ENCODE measurements at regions not wholly inside any gene's neighbourhood (a gene's known extent, or its start where the extent isn't known, plus 50 kb on each side); places are given as distances from the start of the nearest gene placed in this dataset.

DNA sequence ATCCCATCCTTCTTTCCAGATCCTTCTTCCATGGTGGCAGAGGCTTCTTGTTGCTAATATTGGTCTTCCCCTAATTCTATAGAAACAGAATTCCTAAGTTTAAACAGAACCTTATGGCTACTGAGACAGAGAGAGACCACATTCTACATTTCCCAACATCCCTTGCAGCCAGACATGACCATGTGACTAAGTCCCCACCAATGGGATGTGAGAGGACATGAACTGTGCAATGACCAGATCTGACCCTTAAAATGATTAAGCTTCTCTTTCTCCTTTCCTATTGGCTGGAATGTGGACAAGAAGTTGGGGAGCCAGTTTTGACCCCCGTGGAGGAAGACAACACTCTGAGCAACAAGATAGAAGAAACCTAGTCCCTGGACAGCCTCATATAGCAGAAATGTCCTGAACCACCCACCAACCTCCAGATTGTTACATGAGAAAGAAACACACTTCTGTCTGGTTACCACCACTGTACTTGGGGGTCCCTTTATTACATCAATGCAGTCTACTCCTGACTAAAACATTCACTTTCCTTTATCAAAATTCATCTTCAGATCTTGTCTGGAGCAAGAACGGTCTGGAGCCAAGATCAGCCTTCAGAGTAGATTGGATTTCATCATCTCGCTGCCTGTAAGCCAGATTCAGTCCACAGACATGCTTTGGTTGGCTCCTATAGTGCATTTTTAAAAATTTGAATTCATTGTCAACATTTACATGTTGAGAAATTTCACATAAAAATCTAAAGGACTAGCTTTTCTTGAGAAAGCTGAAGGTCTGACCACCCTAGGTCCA lies 183.9 kb downstream of the SHQ1 start:
- H3K4me3 ChIP-seq (ENCODE audit: low read depth, low read length), result no peak overlapping the region
- TF ChIP-seq, protein P1, sequence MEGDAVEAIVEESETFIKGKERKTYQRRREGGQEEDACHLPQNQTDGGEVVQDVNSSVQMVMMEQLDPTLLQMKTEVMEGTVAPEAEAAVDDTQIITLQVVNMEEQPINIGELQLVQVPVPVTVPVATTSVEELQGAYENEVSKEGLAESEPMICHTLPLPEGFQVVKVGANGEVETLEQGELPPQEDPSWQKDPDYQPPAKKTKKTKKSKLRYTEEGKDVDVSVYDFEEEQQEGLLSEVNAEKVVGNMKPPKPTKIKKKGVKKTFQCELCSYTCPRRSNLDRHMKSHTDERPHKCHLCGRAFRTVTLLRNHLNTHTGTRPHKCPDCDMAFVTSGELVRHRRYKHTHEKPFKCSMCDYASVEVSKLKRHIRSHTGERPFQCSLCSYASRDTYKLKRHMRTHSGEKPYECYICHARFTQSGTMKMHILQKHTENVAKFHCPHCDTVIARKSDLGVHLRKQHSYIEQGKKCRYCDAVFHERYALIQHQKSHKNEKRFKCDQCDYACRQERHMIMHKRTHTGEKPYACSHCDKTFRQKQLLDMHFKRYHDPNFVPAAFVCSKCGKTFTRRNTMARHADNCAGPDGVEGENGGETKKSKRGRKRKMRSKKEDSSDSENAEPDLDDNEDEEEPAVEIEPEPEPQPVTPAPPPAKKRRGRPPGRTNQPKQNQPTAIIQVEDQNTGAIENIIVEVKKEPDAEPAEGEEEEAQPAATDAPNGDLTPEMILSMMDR (IDR thresholded peaks at IDR 0.05; ENCODE audit: low read depth, low read length, missing control alignments), result no peak
- in situ Hi-C loops (cut with HindIII; ENCODE audit: low sequenced_read_pairs), result no loop called here
- DNase-seq (ENCODE audit: low read depth), result no peak

DNA sequence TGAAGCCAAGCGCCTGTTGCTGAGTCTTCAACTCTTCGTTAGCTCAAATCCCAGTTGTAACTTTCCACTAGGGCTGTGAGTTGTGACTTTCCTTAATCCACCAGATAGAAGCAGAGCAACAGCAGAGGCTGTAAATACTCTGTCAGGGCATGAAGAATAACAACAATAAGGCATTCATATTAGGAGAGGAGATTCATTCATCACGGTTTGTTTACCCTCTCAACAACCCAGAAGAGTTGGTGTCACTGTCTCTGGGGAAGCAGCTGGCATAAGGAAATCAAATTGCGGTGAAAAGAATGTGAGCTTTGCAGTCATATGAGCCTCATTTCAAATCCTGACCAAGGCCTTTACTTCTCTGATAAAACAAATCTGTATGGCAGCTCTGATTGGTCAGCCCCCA lies 184.8 kb downstream of the SHQ1 start:
- no peak for DNase-seq (ENCODE audit: low read depth)
- no peak overlapping the region for H3K4me3 ChIP-seq (ENCODE audit: low read depth, low read length)
- TF ChIP-seq, protein P1 (IDR thresholded peaks at IDR 0.05; ENCODE audit: low read depth, low read length, missing control alignments), result no peak
- in situ Hi-C loops (cut with HindIII; ENCODE audit: low sequenced_read_pairs), result no loop called here

DNA sequence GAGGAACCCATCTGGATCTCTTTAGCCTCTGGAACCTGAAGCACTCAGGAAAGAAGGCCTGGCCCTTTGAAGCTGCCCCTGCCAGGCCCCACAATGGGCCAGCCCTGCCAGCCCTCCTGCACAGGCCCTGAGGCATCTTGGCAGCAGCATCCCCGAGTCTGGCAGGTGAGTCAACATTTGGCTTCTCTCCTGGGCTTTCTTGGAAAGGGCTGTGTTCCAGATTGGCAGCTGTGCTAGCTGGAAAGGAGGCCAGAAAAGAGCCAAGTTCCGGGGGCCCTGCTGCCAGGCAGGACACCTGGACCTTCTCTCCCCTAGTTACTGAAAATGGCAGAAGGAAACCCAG lies 187.2 kb downstream of the SHQ1 start:
- H3K4me3 ChIP-seq (ENCODE audit: low read depth, low read length), result no peak overlapping the region
- TF ChIP-seq, protein P1 (IDR thresholded peaks at IDR 0.05; ENCODE audit: low read depth, low read length, missing control alignments), result no peak
- in situ Hi-C loops (cut with HindIII; ENCODE audit: low sequenced_read_pairs), result no loop called here
- DNase-seq (ENCODE audit: low read depth), result peak; percentile 81

DNA sequence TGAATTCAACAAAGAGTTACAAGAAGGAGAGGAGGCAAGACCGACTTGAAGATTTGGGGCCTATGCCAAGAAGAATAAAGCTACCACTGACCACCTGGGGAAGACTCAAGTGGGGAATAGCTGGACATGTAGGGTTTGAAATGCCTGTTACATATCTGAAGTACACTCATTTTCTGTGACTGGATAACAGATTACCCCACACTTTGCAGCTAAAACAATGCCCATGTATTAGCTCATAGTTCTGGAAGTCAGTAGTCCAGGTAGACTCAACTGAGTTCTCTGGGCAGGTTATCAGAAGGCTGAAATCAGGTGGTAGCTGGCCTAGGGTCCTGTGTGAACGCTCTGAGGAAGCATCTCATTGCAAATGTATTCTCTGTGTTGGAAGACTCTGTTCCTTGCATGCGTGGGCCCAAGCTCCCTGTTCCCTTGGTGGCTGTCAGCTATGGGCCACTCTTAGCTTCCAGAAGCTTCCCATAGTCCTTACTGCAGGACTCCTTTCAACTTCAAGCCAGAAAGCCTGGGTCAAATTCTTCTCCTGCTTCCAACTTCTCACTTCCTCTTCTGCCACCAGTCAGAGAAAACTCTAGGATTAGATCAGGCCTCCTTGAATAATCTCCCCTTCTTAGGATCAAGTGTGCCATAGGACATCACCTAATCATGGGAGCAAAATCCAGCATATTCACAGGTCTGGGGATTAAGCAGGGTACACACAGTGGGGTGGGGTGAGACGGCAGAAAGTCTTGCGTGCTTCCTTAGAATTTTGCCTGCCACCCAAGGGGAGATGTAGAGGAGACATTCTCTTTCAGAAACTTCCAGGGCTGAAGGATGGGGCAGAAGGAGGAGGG lies 187.8 kb downstream of the SHQ1 start:
- no peak overlapping the region for H3K4me3 ChIP-seq (ENCODE audit: low read depth, low read length)
- in situ Hi-C loops (cut with HindIII; ENCODE audit: low sequenced_read_pairs), result no loop called here
- DNase-seq (ENCODE audit: low read depth), result no peak
- TF ChIP-seq, protein P1 (IDR thresholded peaks at IDR 0.05; ENCODE audit: low read depth, low read length, missing control alignments), result no peak

DNA sequence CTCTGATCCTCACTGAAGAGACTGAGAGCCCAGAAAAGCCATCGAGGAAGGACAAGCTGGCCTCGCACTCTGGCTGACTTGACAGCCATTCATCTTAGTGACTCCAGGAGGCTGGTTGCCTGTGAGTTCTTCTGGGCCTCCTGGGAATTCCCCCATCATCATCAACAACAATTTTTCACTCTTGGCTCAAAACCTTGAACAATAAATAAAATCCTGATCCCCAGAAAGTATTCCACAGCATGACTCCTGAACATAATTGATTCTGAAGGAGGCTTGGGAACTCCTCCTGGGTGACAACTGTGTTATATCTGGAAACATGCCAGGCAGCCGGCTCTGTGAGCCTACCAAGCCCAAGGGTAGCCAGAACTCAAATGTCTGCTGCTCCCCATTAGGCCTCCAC lies 188.6 kb downstream of the SHQ1 start:
- in situ Hi-C loops (cut with HindIII; ENCODE audit: low sequenced_read_pairs), result no loop called here
- TF ChIP-seq, protein P1 (IDR thresholded peaks at IDR 0.05; ENCODE audit: low read depth, low read length, missing control alignments), result no peak
- DNase-seq (ENCODE audit: low read depth), result no peak
- no peak overlapping the region for H3K4me3 ChIP-seq (ENCODE audit: low read depth, low read length)

DNA sequence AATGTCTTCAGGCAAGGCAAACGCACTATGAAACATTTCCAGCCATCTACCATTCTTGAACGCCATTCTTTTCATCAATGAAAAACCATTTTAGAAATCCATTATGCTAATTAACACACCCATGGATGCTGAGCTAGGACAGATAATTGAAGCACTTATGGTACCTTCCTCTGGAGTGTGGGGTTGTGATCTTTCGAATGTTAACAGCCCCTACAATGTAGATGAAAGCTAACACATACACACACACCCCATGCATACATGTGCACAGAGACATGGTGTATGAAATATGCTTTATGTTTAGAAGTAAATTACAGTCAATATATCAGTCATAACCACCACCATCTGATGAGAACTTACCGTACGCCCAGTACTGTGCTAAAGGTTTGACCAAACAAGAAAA lies 189.1 kb downstream of the SHQ1 start:
- TF ChIP-seq, protein P1 (IDR thresholded peaks at IDR 0.05; ENCODE audit: low read depth, low read length, missing control alignments), result no peak
- in situ Hi-C loops (cut with HindIII; ENCODE audit: low sequenced_read_pairs), result no loop called here
- no peak overlapping the region for H3K4me3 ChIP-seq (ENCODE audit: low read depth, low read length)
- no peak for DNase-seq (ENCODE audit: low read depth)
